ENCODE measurements at regions not wholly inside any gene's neighbourhood (a gene's known extent, or its start where the extent isn't known, plus 50 kb on each side); places are given as distances from the start of the nearest gene placed in this dataset.

- TF ChIP-seq CTCF (IDR thresholded peaks at IDR 0.05; ENCODE audit: borderline replicate concordance, extremely low read depth, low read length, poor library complexity, severe bottlenecking) (no peak), EZH2 (IDR thresholded peaks at IDR 0.05; ENCODE audit: borderline replicate concordance, low read depth, low read length, severe bottlenecking) (no peak)
These were observed 324.8 kb upstream of the INTU start for GRCh38 chr4:127307996-127308395.
